ENCODE measurements at regions not wholly inside any gene's neighbourhood (a gene's known extent, or its start where the extent isn't known, plus 50 kb on each side); places are given as distances from the start of the nearest gene placed in this dataset.
"Not testable (repeated sequence)": the region's sequence is repeated elsewhere in the genome, so short reads cannot be mapped to it uniquely, and the experiment has no call there.

- not testable (repeated sequence) for DNase-seq
Measured at GRCh38 chr1:188812153-188812552, 1665.5 kb downstream of the BRINP3 start.

- DNase-seq: not testable (repeated sequence)
Measured at GRCh38 chr1:188812836-188813573, 1664.7 kb downstream of the BRINP3 start.

GRCh38 chr1:188817814-188818213 is 1659.8 kb downstream of the BRINP3 start:
- peak in 2 of 3 experiments; percentile 2 to 28 for DNase-seq

GRCh38 chr1:188822248-188822647 is 1655.4 kb downstream of the BRINP3 start:
- DNase-seq: peak in 1 of 3 experiments; percentile 31

GRCh38 chr1:188825471-188825870 is 1652.2 kb downstream of the BRINP3 start:
- DNase-seq: no peak

- no peak for DNase-seq
Measured at GRCh38 chr1:188826800-188827199, 1650.9 kb downstream of the BRINP3 start.

GRCh38 chr1:188827400-188827799 is 1650.3 kb downstream of the BRINP3 start:
- no peak for DNase-seq

GRCh38 chr1:188841111-188841696 is 1636.5 kb downstream of the BRINP3 start:
- DNase-seq: not testable (repeated sequence)

GRCh38 chr1:188846468-188846867 is 1631.2 kb downstream of the BRINP3 start:
- DNase-seq: no peak

GRCh38 chr1:188857526-188858087 is 1620.1 kb downstream of the BRINP3 start:
- no peak for DNase-seq

GRCh38 chr1:188867614-188868013 is 1610.0 kb downstream of the BRINP3 start:
- no peak for DNase-seq

GRCh38 chr1:188871164-188871563 is 1606.5 kb downstream of the BRINP3 start:
- no peak for DNase-seq

GRCh38 chr1:188872376-188872775 is 1605.3 kb downstream of the BRINP3 start:
- no peak for DNase-seq

GRCh38 chr1:188877668-188878067 is 1600.0 kb downstream of the BRINP3 start:
- no peak for DNase-seq

GRCh38 chr1:188888386-188888785 is 1589.3 kb downstream of the BRINP3 start:
- no peak for DNase-seq

- DNase-seq: no peak
Measured at GRCh38 chr1:188889166-188889565, 1588.5 kb downstream of the BRINP3 start.

GRCh38 chr1:188891958-188892357 is 1585.7 kb downstream of the BRINP3 start:
- no peak for DNase-seq

- no peak for DNase-seq
Measured at GRCh38 chr1:188895611-188896010, 1582.1 kb downstream of the BRINP3 start.

GRCh38 chr1:188903241-188903640 is 1574.4 kb downstream of the BRINP3 start:
- DNase-seq: no peak

- DNase-seq: no peak
Measured at GRCh38 chr1:188904201-188904600, 1573.5 kb downstream of the BRINP3 start.

- DNase-seq: no peak
Measured at GRCh38 chr1:188906921-188907641, 1570.6 kb downstream of the BRINP3 start.

- DNase-seq: no peak
Measured at GRCh38 chr1:188930382-188930781, 1547.3 kb downstream of the BRINP3 start.

- no peak for DNase-seq
Measured at GRCh38 chr1:188931506-188931905, 1546.2 kb downstream of the BRINP3 start.
